GM12865 (cell line): ENCODE measurements at regions not wholly inside any gene's neighbourhood (a gene's known extent, or its start where the extent isn't known, plus 50 kb on each side); places are given as distances from the start of the nearest gene placed in this dataset.
A peak's percentile ranks its signal among the peaks of the same experiment; 100 is the strongest.
"Not testable (repeated sequence)": the region's sequence is repeated elsewhere in the genome, so short reads cannot be mapped to it uniquely, and the experiment has no call there.

Source experiments
- DNase-seq: peaks from one replicate; pipeline ENCODE4 v3.0.0; 2010; ENCODE audit warnings: low read depth
- H3K4me3 ChIP-seq: 2 replicates; pipeline ENCODE4 v1.5.1; 2011; ENCODE audit warnings: mild to moderate bottlenecking, low read depth, low read length, control low read depth
- TF ChIP-seq, protein P1 (sequence below): IDR thresholded peaks from 2 replicates; pipeline ENCODE4 v1.5.1; 2011; ENCODE audit warnings: low read length, control low read depth, low read depth, inconsistent platforms; ENCODE audit not compliant: insufficient read depth; ENCODE audit errors: missing control alignments

GRCh38 chr15:20642054-20642767 is 100.6 kb upstream of the GOLGA6L6 start:
- no peak overlapping the region for H3K4me3 ChIP-seq
- DNase-seq, result no peak

GRCh38 chr15:20640427-20640826 is 98.8 kb upstream of the GOLGA6L6 start:
- DNase-seq, H3K4me3 ChIP-seq: not testable (repeated sequence)

More at GRCh38 chr15:20642054-20642767, 100.6 kb upstream of the GOLGA6L6 start:
- TF ChIP-seq, protein P1, sequence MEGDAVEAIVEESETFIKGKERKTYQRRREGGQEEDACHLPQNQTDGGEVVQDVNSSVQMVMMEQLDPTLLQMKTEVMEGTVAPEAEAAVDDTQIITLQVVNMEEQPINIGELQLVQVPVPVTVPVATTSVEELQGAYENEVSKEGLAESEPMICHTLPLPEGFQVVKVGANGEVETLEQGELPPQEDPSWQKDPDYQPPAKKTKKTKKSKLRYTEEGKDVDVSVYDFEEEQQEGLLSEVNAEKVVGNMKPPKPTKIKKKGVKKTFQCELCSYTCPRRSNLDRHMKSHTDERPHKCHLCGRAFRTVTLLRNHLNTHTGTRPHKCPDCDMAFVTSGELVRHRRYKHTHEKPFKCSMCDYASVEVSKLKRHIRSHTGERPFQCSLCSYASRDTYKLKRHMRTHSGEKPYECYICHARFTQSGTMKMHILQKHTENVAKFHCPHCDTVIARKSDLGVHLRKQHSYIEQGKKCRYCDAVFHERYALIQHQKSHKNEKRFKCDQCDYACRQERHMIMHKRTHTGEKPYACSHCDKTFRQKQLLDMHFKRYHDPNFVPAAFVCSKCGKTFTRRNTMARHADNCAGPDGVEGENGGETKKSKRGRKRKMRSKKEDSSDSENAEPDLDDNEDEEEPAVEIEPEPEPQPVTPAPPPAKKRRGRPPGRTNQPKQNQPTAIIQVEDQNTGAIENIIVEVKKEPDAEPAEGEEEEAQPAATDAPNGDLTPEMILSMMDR, result no peak

DNA sequence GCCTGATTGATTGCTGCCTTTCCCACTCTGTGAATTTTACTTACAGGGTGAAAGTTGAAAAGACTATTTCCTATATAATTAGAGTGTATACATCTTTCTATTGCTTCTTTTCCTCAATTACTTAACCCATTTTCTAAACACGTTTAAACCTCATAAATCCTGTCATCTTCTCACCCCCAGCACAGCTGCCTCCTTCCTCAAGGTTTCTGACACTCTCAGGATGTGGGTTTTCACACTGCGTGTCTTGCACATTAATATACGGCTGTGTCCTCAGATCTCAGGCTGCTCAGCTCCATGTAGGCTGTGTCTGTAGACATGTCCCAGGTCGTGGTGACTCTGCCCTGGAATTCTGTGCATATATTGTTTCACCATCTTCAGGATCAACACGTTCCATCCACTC is 97.6 kb upstream of the GOLGA6L6 start:
- not testable (repeated sequence) for DNase-seq, H3K4me3 ChIP-seq

GRCh38 chr15:20637499-20637898 is 95.9 kb upstream of the GOLGA6L6 start:
- not testable (repeated sequence) for DNase-seq, H3K4me3 ChIP-seq

DNA sequence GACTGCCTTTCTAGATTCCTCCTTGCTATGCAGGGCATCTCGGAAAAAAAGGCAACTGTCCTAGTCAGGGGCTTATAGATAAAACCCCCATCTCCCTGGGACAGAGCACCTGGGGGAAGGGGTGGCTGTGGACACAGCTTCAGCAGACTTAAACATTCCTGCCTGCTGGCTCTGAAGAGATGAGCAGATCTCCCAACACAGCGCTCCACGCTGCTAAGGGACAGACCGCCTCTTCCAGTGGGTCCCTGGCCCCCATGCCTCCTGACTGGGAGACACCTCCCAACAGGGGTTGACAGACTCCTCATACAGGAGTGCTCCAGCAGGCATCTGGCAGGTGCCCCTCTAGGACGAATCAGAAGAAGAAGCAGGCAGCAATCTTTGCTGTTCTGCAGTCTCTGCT is 87.9 kb upstream of the GOLGA6L6 start:
- not testable (repeated sequence) for H3K4me3 ChIP-seq, DNase-seq

DNA sequence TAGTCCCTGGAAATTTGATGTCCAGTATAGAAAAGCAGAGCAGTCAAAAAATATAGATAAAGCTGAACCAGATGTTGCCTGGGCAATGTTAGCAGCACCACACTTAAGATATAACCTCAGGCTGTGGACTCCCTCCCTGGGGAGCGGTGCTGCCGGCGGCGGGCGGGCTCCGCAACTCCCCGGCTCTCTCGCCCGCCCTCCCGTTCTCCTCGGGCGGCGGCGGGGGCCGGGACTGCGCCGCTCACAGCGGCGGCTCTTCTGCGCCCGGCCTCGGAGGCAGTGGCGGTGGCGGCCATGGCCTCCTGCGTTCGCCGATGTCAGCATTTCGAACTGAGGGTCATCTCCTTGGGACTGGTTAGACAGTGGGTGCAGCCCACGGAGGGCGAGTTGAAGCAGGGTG is 86.9 kb upstream of the GOLGA6L6 start:
- not testable (repeated sequence) for DNase-seq, H3K4me3 ChIP-seq

DNA sequence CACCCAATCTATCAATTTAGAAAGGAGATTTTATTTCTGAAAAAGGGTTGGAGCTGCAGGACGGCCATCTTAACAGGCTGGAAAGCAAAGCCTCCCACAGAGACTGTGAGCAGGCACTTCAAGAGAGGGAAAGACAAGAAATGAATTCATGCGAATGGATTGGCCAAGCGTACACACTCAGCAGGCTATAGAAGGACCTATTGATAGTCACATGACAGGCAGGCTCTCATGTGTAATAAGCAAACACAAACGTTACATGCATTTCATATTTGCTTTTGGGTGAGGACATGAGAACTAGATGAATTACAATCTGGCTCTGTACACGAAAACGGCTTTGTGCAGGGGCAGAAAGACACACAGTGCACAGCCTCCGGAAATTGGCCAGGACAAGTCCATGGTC is 83.9 kb upstream of the GOLGA6L6 start:
- H3K4me3 ChIP-seq, DNase-seq: not testable (repeated sequence)

DNA sequence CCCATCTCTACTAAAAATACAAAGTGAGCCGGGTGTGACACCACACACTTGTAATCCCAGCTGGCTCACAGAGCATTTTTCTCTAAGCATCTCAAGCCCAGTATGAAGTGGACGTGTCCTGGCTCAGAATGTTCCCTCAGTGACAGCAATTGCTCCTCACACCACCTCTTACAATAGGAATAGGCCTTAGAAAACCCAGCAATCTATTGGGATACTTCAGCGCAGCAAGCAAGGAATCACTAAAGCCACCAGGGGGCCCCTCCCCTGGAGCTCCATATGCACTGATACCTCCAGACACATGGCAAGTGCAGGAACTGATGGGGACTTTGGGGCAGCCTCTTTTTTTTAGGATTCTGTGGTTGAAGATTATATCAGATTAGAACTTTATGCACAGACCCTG is 82.5 kb upstream of the GOLGA6L6 start:
- not testable (repeated sequence) for DNase-seq
- TF ChIP-seq, protein P1, result peak; percentile 3

GRCh38 chr15:20622117-20622516 is 80.5 kb upstream of the GOLGA6L6 start:
- not testable (repeated sequence) for H3K4me3 ChIP-seq, DNase-seq

More for the DNA sequence above, 82.5 kb upstream of the GOLGA6L6 start:
- H3K4me3 ChIP-seq, result not testable (repeated sequence)

DNA sequence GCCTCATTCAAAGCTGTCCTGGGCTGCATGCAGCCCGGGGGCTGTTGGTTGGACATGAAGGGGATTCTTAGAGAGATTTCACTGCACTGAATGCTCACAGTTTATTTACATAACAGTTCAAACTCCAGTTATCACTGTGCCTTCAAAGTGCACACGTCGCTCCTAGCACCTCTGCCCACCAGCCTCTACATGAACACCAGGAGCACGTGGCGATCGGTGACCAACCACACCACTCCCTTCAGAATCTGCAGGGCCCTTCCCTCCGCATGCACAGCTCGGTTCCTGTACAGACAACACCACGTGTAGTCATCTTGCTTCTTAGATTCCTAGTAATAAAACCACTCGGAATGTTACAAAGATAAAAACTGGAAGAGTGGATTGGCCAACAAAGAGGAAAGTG is 72.9 kb upstream of the GOLGA6L6 start:
- DNase-seq, H3K4me3 ChIP-seq: not testable (repeated sequence)

- not testable (repeated sequence) for H3K4me3 ChIP-seq, DNase-seq
These were observed 71.2 kb upstream of the GOLGA6L6 start for GRCh38 chr15:20612796-20613195.

GRCh38 chr15:20612356-20612755 is 70.8 kb upstream of the GOLGA6L6 start:
- not testable (repeated sequence) for DNase-seq, H3K4me3 ChIP-seq

DNA sequence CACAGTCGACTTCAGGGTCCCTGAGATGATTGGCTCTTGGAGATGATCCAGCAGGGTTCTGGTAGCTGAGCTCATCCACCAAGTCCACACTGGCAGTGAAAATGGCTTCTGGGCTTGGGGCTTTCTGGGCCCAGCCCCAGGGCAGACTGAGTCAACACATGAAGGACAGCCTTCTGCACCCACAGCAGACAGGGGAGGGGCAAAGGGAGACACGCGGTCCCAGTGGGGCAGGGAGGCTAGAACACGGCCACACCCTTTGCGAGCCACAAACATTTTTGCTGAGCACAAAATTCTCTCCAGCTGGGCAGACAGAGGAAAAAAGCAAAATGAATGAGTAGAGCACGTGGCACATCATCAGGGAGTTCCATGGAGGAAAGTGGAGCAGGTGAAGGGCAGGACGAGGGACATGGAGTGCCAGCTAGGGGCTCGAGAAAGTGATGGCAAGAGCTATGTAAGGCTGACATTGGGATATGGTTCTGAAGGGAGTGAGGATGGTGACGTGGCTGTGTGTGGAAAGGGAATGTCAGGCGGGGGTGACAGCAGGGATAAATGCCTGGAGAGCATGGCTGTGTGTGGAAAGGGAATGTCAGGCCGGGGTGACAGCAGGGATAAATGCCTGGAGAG is 70.2 kb upstream of the GOLGA6L6 start:
- DNase-seq, result not testable (repeated sequence)

GRCh38 chr15:20608179-20608578 is 66.6 kb upstream of the GOLGA6L6 start:
- not testable (repeated sequence) for DNase-seq, H3K4me3 ChIP-seq

More for the DNA sequence above, 70.2 kb upstream of the GOLGA6L6 start:
- not testable (repeated sequence) for H3K4me3 ChIP-seq

GRCh38 chr15:20597245-20597644 is 55.6 kb upstream of the GOLGA6L6 start:
- DNase-seq, H3K4me3 ChIP-seq: not testable (repeated sequence)

GRCh38 chr15:20594219-20594618 is 52.6 kb upstream of the GOLGA6L6 start:
- DNase-seq, H3K4me3 ChIP-seq: not testable (repeated sequence)

DNA sequence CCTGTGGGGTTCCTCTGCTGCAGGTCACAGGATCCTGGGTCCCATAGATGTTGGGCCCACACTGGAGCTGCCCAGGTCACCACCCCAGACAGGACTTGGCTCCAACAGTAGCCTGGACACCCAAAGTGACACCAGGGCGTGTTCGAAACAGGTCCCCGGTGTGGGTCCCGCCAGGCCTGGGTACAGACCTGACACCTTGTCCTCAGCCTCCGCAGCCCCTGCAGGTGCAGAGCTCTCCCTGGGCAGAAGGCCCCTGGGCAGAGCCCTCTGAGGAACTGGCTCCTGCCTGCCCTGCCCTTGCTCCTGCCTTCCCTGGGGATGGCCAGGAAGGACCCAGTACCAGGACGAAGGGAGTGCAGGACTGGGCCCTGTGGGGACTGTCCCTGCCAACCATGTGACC is 50.3 kb upstream of the GOLGA6L6 start:
- not testable (repeated sequence) for DNase-seq, H3K4me3 ChIP-seq
